GM18951 (cell line): ENCODE measurements at regions not wholly inside any gene's neighbourhood (a gene's known extent, or its start where the extent isn't known, plus 50 kb on each side); places are given as distances from the start of the nearest gene placed in this dataset.
"Not testable (repeated sequence)": the region's sequence is repeated elsewhere in the genome, so short reads cannot be mapped to it uniquely, and the experiment has no call there.

Experiments
- POLR2A ChIP-seq: IDR thresholded peaks from 4 replicates; pipeline ENCODE4 v1.6.1; 2011; ENCODE audit warnings: mild to moderate bottlenecking; ENCODE audit not compliant: insufficient read length, insufficient read depth; ENCODE audit errors: extremely low read depth
- in situ Hi-C: fragments of 300-500 bp; cut with MboI; formaldehyde crosslinking; loops from one replicate; pipeline ENCODE4 v1.12.0; 2022; ENCODE audit warnings: low sequenced_read_pairs, mixed read lengths, inconsistent platforms; ENCODE audit not compliant: unreplicated experiment

GRCh38 chr2:133624551-133624950 lies 56.3 kb upstream of the NCKAP5 start:
- TF ChIP-seq POLR2A, result no peak
- in situ Hi-C loops, result no loop called here

- in situ Hi-C loops, result no loop called here
- no peak for TF ChIP-seq POLR2A
Observed at GRCh38 chr2:133627741-133628140, 59.5 kb upstream of the NCKAP5 start.

GRCh38 chr2:133633309-133633708 lies 65.0 kb upstream of the NCKAP5 start:
- in situ Hi-C loops, result no loop called here
- no peak for TF ChIP-seq POLR2A

- in situ Hi-C loops, result no loop called here
- TF ChIP-seq POLR2A, result no peak
Observed at GRCh38 chr2:133633881-133634409, 65.7 kb upstream of the NCKAP5 start.

GRCh38 chr2:133635131-133635530 lies 66.9 kb upstream of the NCKAP5 start:
- no peak for TF ChIP-seq POLR2A
- in situ Hi-C loops, result no loop called here

- in situ Hi-C loops, result no loop called here
- no peak for TF ChIP-seq POLR2A
Observed at GRCh38 chr2:133636287-133636686, 68.0 kb upstream of the NCKAP5 start.

GRCh38 chr2:133640103-133640502 lies 71.8 kb upstream of the NCKAP5 start:
- in situ Hi-C loops, result no loop called here
- TF ChIP-seq POLR2A, result no peak

- TF ChIP-seq POLR2A, result no peak
- in situ Hi-C loops, result no loop called here
Observed at GRCh38 chr2:133641497-133641896, 73.2 kb upstream of the NCKAP5 start.

GRCh38 chr2:133641942-133642725 lies 73.9 kb upstream of the NCKAP5 start:
- in situ Hi-C loops, result no loop called here
- no peak for TF ChIP-seq POLR2A

- in situ Hi-C loops, result no loop called here
- TF ChIP-seq POLR2A, result no peak
Observed at GRCh38 chr2:133642791-133643191, 74.5 kb upstream of the NCKAP5 start.

- TF ChIP-seq POLR2A, result no peak
- in situ Hi-C loops, result no loop called here
Observed at GRCh38 chr2:133643863-133644262, 75.6 kb upstream of the NCKAP5 start.

GRCh38 chr2:133644846-133645245 lies 76.6 kb upstream of the NCKAP5 start:
- TF ChIP-seq POLR2A, result no peak
- in situ Hi-C loops, result no loop called here

- in situ Hi-C loops, result not testable (repeated sequence)
Observed at GRCh38 chr2:133647386-133647785, 79.1 kb upstream of the NCKAP5 start.

GRCh38 chr2:133651861-133652260 lies 83.6 kb upstream of the NCKAP5 start:
- no peak for TF ChIP-seq POLR2A
- in situ Hi-C loops, result no loop called here

- TF ChIP-seq POLR2A, result no peak
- in situ Hi-C loops, result no loop called here
Observed at GRCh38 chr2:133652398-133652797, 84.1 kb upstream of the NCKAP5 start.

GRCh38 chr2:133653056-133653455 lies 84.8 kb upstream of the NCKAP5 start:
- no peak for TF ChIP-seq POLR2A
- in situ Hi-C loops, result no loop called here
